K562 (cell line): ENCODE measurements at regions not wholly inside any gene's neighbourhood (a gene's known extent, or its start where the extent isn't known, plus 50 kb on each side); places are given as distances from the start of the nearest gene placed in this dataset.

Experiments
- ATAC-seq: fragments of 200-7000 bp; cut with Tn5 transposase; 3 replicates; pipeline ENCODE4 v1.9.1; 2020; ENCODE audit warnings: moderate library complexity
- BruUV-seq: library from RNA; stranded (reverse); fragments of 400-500 nt; replicated peaks from 2 replicates; lab custom pipeline; 2021; lab: Mats Ljungman, UMichigan
- CTCF ChIA-PET: fragments of 300-600 bp; formaldehyde crosslinking; extraction: SDS; loops from one replicate; lab custom pipeline; 2021; ENCODE audit warnings: low intra/inter-chr PET ratio; lab: Yijun Ruan, JAX
- POLR2A ChIA-PET: fragments of 300-600, 350-650 bp; sonication (Branson Sonifier 250); formaldehyde crosslinking; extraction: SDS; loops from one replicate; lab custom pipeline; 2021; ENCODE audit warnings: antibody characterized with exemption, inconsistent platforms; lab: Yijun Ruan, JAX
- DNase-seq, 4 experiments: peaks; one replicate each; pipeline versions ENCODE4 v3.0.0 to v3.0.0-alpha.2; 2011 to 2018; ENCODE audit warnings: low spot score in 3 of 4, mixed read lengths in 3 of 4; ENCODE audit errors: extremely low read depth in 1 of 4
- FAIRE-seq: peaks from 2 replicates; lab custom pipeline; 2011; peaks lifted over from hg19 to GRCh38; lab: Jason Lieb, UNC
- H2AFZ ChIP-seq: 2 replicates; pipeline ENCODE4 v1.6.0; 2011; ENCODE audit warnings: low read depth, low read length, control low read depth, inconsistent platforms
- H3K27ac ChIP-seq: fragments of 200-600 bp; 3 replicates; pipeline ENCODE4 v1.8.0; 2011; ENCODE audit warnings: low read depth, mild to moderate bottlenecking, control low read depth, inconsistent platforms, low read length, moderate library complexity, mixed read lengths; ENCODE audit errors: extremely low read depth
- H3K27me3 ChIP-seq, 2 experiments: fragments of 300-600 bp in 1 of 2; 2 replicates in 1 of 2; 3 replicates in 1 of 2; pipeline versions ENCODE4 v1.6.0 to v1.8.0; 2011; ENCODE audit warnings: inconsistent platforms in 2 of 2, low read length in 2 of 2, mild to moderate bottlenecking in 1 of 2, mixed read lengths in 1 of 2, moderate library complexity in 1 of 2; ENCODE audit not compliant: control insufficient read depth in 2 of 2, insufficient read depth in 2 of 2
- H3K36me3 ChIP-seq: fragments of 300-600 bp; 3 replicates; pipeline ENCODE4 v1.8.0; 2011; ENCODE audit warnings: mild to moderate bottlenecking, low read length, inconsistent platforms; ENCODE audit not compliant: control insufficient read depth, insufficient read depth
- H3K4me1 ChIP-seq, 2 experiments: fragments of 200-600 bp in 1 of 2; replicated peaks in 1 of 2; 2 replicates in 1 of 2; 3 replicates in 1 of 2; pipeline versions ENCODE4 v1.5.1 to v1.8.0; 2011; ENCODE audit warnings: inconsistent platforms in 2 of 2, low read length in 2 of 2, mild to moderate bottlenecking in 1 of 2, mixed read lengths in 1 of 2, moderate library complexity in 1 of 2; ENCODE audit not compliant: control insufficient read depth in 2 of 2, insufficient read depth in 2 of 2
- H3K4me2 ChIP-seq: 2 replicates; pipeline ENCODE4 v1.6.1; 2011; ENCODE audit warnings: low read length, control low read depth, inconsistent platforms, mixed read lengths; ENCODE audit not compliant: insufficient read depth
- H3K4me3 ChIP-seq: fragments of 200-600 bp; sonication (generic), shearing (Covaris generic); 2 replicates; pipeline ENCODE4 v1.5.1; 2016; ENCODE audit warnings: control low read depth, inconsistent platforms
- H3K79me2 ChIP-seq: fragments of 200-600 bp; 3 replicates; pipeline ENCODE4 v1.8.0; 2011; ENCODE audit warnings: low read length, inconsistent platforms; ENCODE audit not compliant: control insufficient read depth, insufficient read depth
- H3K9ac ChIP-seq, 2 experiments: 2 replicates each; pipeline versions ENCODE4 v1.6.0 to v1.6.1; 2011; ENCODE audit warnings: low read depth in 2 of 2, low read length in 2 of 2, control low read depth in 1 of 2, inconsistent platforms in 1 of 2, mild to moderate bottlenecking in 1 of 2, mixed read lengths in 1 of 2; ENCODE audit not compliant: insufficient read depth in 1 of 2
- H3K9me1 ChIP-seq: one replicate; pipeline ENCODE4 v1.6.0; 2011; ENCODE audit warnings: inconsistent platforms, mild to moderate bottlenecking, low read length, moderate library complexity; ENCODE audit not compliant: control insufficient read depth, insufficient read depth
- H3K9me3 ChIP-seq: replicated peaks from 2 replicates; pipeline ENCODE4 v1.5.1; 2011; ENCODE audit warnings: low read depth, low read length, inconsistent platforms; ENCODE audit not compliant: control insufficient read depth, insufficient read depth
- H4K20me1 ChIP-seq: replicated peaks from 2 replicates; pipeline ENCODE4 v1.6.1; 2011; ENCODE audit warnings: low read length, inconsistent platforms, mixed read lengths; ENCODE audit not compliant: control insufficient read depth, insufficient read depth
- ARNT ChIP-seq, 2 experiments: fragments of 450-650 bp; IDR thresholded peaks; 2 replicates each; pipeline ENCODE4 v1.6.1; 2016; ENCODE audit warnings: mild to moderate bottlenecking in 1 of 2
- CREB1 ChIP-seq, 2 experiments: sonication (generic) in 1 of 2; formaldehyde crosslinking in 1 of 2; IDR thresholded peaks; 2 replicates each; pipeline versions ENCODE4 v1.6.1 to v1.8.0; 2012 to 2022; ENCODE audit warnings: inconsistent platforms in 1 of 2, mild to moderate bottlenecking in 1 of 2, missing genetic modification reagents in 1 of 2, moderate library complexity in 1 of 2
- FOXJ2 ChIP-seq: fragments of 200-800 bp; sonication (Bioruptor generic); IDR thresholded peaks from 2 replicates; pipeline ENCODE4 v1.6.1; 2016; ENCODE audit warnings: missing genetic modification characterization, missing compliant biosample characterization
- KLF16 ChIP-seq: IDR thresholded peaks from 2 replicates; pipeline ENCODE4 v1.6.1; 2016; ENCODE audit warnings: antibody characterized with exemption
- L3MBTL2 ChIP-seq: fragments of 450-650 bp; IDR thresholded peaks from 2 replicates; pipeline ENCODE4 v1.6.1; 2016; ENCODE audit warnings: mild to moderate bottlenecking, moderate library complexity
- LEF1 ChIP-seq: fragments of 450-650 bp; IDR thresholded peaks from 2 replicates; pipeline ENCODE4 v1.6.1; 2016; ENCODE audit warnings: mild to moderate bottlenecking
- MECOM ChIP-seq: fragments of 250-450 bp; sonication (Bioruptor Pico); IDR thresholded peaks from 2 replicates; pipeline ENCODE4 v1.8.0; 2022; ENCODE audit warnings: inconsistent platforms
- RAD21 ChIP-seq, 2 experiments: fragments of 250-450 bp in 1 of 2; fragments of 450-650 bp in 1 of 2; sonication (Bioruptor Pico) in 1 of 2; formaldehyde crosslinking in 1 of 2; IDR thresholded peaks in 1 of 2; conservative IDR thresholded peaks in 1 of 2; 2 replicates each; pipeline versions ENCODE4 v1.4.0 to v1.8.0; 2020 to 2022; ENCODE audit warnings: mild to moderate bottlenecking in 2 of 2, moderate library complexity in 1 of 2
- RBFOX2 ChIP-seq: fragments of 200-400 bp; formaldehyde crosslinking; IDR thresholded peaks from 2 replicates; pipeline ENCODE4 v1.6.1; 2017; ENCODE audit warnings: low read depth, mild to moderate bottlenecking, low read length, moderate library complexity
- RBM17 ChIP-seq: fragments of 200-400 bp; formaldehyde crosslinking; IDR thresholded peaks from 2 replicates; pipeline ENCODE4 v1.6.1; 2017; ENCODE audit warnings: low read depth, mild to moderate bottlenecking, low read length, borderline replicate concordance
- STAG1 ChIP-seq: sonication (generic); formaldehyde crosslinking; IDR thresholded peaks from 2 replicates; pipeline ENCODE4 v1.5.0; 2020; ENCODE audit warnings: missing genetic modification reagents, borderline replicate concordance
- ZKSCAN1 ChIP-seq: fragments of 150-350 bp; IDR thresholded peaks from 2 replicates; pipeline ENCODE4 v1.6.1; 2016; ENCODE audit warnings: low read depth, low read length
- ZNF239 ChIP-seq: fragments of 250-450 bp; sonication (Bioruptor Pico); IDR thresholded peaks from 2 replicates; pipeline ENCODE4 v1.4.0; 2020; ENCODE audit warnings: mild to moderate bottlenecking
- ZNF24 ChIP-seq: fragments of 450-650 bp; IDR thresholded peaks from 2 replicates; pipeline ENCODE4 v1.6.1; 2016
- ZNF707 ChIP-seq: fragments of 250-450 bp; sonication (Bioruptor Pico); conservative IDR thresholded peaks from 2 replicates; pipeline ENCODE4 v1.8.0; 2022; ENCODE audit warnings: inconsistent platforms, mild to moderate bottlenecking, moderate library complexity
- WGBS: fragments of 100-300 bp; shearing (Covaris generic); methylation state at CpG from one replicate; pipeline ENCODE4 v1.1.6; 2016; ENCODE audit warnings: low coverage, mixed read lengths; ENCODE audit not compliant: insufficient coverage; ENCODE audit errors: missing lambda C conversion rate; 5-methylcytosine and 5-hydroxymethylcytosine counted together
- in situ Hi-C: fragments of 300-500 bp; cut with MboI; formaldehyde crosslinking; loops from 4 replicates; pipeline ENCODE4 v1.15.0; 2018; ENCODE audit warnings: inconsistent platforms, mixed read lengths
- intact Hi-C: fragments of 100-400 bp; cut with micrococcal nuclease; formaldehyde crosslinking; loops from 2 replicates; pipeline ENCODE4 v1.14.2; 2022

GRCh38 chr3:10763817-10764258 lies 52.2 kb upstream of the SLC6A11 start:
- WGBS: 1% methylated on average over 10 of the region's 10 CpGs
- in situ Hi-C loops (loop anchor here (25.0 kb wide), 1 partner anchor 898 kb away; no protein-coding TSS in a partner anchor), intact Hi-C loops (no loop called here)
- H3K9me3 ChIP-seq: no peaks in the 10 kb centered on the region
- peaks cover 0 to 7% of the 10 kb centered on the region in 2 experiments; a peak in 1 of 5 replicates for H3K4me1 ChIP-seq
- no peak overlapping the region for H3K4me2 ChIP-seq
- no peaks in the 10 kb centered on the region for H3K36me3 ChIP-seq
- no peak overlapping the region for H3K4me3 ChIP-seq
- ChIA-PET CTCF (no interaction called here), POLR2A (no interaction called here)
- no peak overlapping the region for H3K27ac ChIP-seq
- ATAC-seq (no peak), DNase-seq (no peak), FAIRE-seq (no peak)
- H3K9ac ChIP-seq: no peak overlapping the region
- H3K79me2 ChIP-seq: no peaks in the 10 kb centered on the region
- H2AFZ ChIP-seq: no peak overlapping the region
- peaks cover 2 to 26% of the 10 kb centered on the region in 2 experiments; a peak in 3 of 5 replicates for H3K27me3 ChIP-seq
- H3K9me1 ChIP-seq: no peaks in the 10 kb centered on the region
- H4K20me1 ChIP-seq: peaks cover 5% of the 10 kb centered on the region; the same call in 1 of the 2 replicates
- TF ChIP-seq ZKSCAN1: peak; percentile 62; the same call in 1 of the 2 replicates
- TF ChIP-seq STAG1: no peak
- BruUV-seq: no TSS peak

- H3K4me1 ChIP-seq: peaks cover 0 to 7% of the 10 kb centered on the region in 2 experiments; a peak in 1 of 5 replicates
- in situ Hi-C loops (loop anchor here (25.0 kb wide), 1 partner anchor 898 kb away; no protein-coding TSS in a partner anchor), intact Hi-C loops (no loop called here)
- no peaks in the 10 kb centered on the region for H3K9me1 ChIP-seq
- H3K9me3 ChIP-seq: no peaks in the 10 kb centered on the region
- H3K27me3 ChIP-seq: peaks cover 2 to 26% of the 10 kb centered on the region in 2 experiments; a peak in 3 of 5 replicates
- FAIRE-seq: no peak
- H3K27ac ChIP-seq: no peak overlapping the region
- H4K20me1 ChIP-seq: peaks cover 5% of the 10 kb centered on the region; the same call in 1 of the 2 replicates
- no peak for DNase-seq
- no peak for TF ChIP-seq ZNF24
- TF ChIP-seq KLF16: no peak
- TF ChIP-seq MECOM (CRISPR knock-in tag): no peak
- no peak for TF ChIP-seq ZNF707
- TF ChIP-seq RBM17: no peak
- no peak for TF ChIP-seq ZNF239 (CRISPR knock-in tag)
- TF ChIP-seq LEF1: no peak
- TF ChIP-seq CREB1 (IDR thresholded peaks at IDR 0.05): no peak
- no peak for TF ChIP-seq CREB1 (CRISPR knock-in tag; IDR thresholded peaks at IDR 0.05)
- TF ChIP-seq RAD21 (CRISPR knock-in tag; conservative IDR thresholded peaks at IDR 0.05 in 1 of 2, IDR thresholded peaks at IDR 0.05 in 1 of 2): no peak
- TF ChIP-seq L3MBTL2: no peak
- no peak for TF ChIP-seq FOXJ2 (tag)
- TF ChIP-seq ARNT (IDR thresholded peaks at IDR 0.05): no peak
- no peak for TF ChIP-seq RBFOX2
- no peak for ATAC-seq
- no peak overlapping the region; a peak in 1 of 4 replicates for H3K9ac ChIP-seq
- ChIA-PET CTCF (no interaction called here), POLR2A (no interaction called here)
- no peaks in the 10 kb centered on the region for H3K36me3 ChIP-seq
- under 1% methylated on average over 31 of the region's 32 CpGs for WGBS
- no peaks in the 10 kb centered on the region for H3K79me2 ChIP-seq
- no peak overlapping the region for H3K4me3 ChIP-seq
- no peak overlapping the region for H3K4me2 ChIP-seq
- no peak overlapping the region for H2AFZ ChIP-seq
- BruUV-seq: no TSS peak
Measured at GRCh38 chr3:10764259-10765051, 51.6 kb upstream of the SLC6A11 start.
